H1 (cell line): ENCODE measurements at regions not wholly inside any gene's neighbourhood (a gene's known extent, or its start where the extent isn't known, plus 50 kb on each side); places are given as distances from the start of the nearest gene placed in this dataset.

ENCODE experiments used
- CTCF ChIA-PET: fragments of 300-600 bp; sonication (Branson Sonifier 250); formaldehyde crosslinking; loops from one replicate; lab custom pipeline; 2021; ENCODE audit not compliant: partially characterized antibody; lab: Charles Lee
- POLR2A ChIA-PET: fragments of 300-600 bp; sonication (Branson Sonifier 250); formaldehyde crosslinking; loops from one replicate; lab custom pipeline; 2021; ENCODE audit warnings: inconsistent platforms; ENCODE audit not compliant: partially characterized antibody; lab: Charles Lee
- DNase-seq, 2 experiments: peaks; one replicate each; pipeline versions ENCODE4 v3.0.0 to v3.0.0-alpha.2; 2010 to 2022; ENCODE audit warnings: low spot score in 2 of 2, low read depth in 1 of 2, mixed read lengths in 1 of 2
- FAIRE-seq: peaks from 2 replicates; lab custom pipeline; 2011; peaks lifted over from hg19 to GRCh38; lab: Jason Lieb, UNC
- H2AFZ ChIP-seq: 2 replicates; pipeline ENCODE4 v1.8.1; 2012; ENCODE audit warnings: low read length, inconsistent platforms
- H2AK5ac ChIP-seq: 2 replicates; pipeline ENCODE4 v1.6.1; 2013; ENCODE audit warnings: low read depth, low read length
- H2BK120ac ChIP-seq: replicated peaks from 2 replicates; pipeline ENCODE3; 2013; ENCODE audit warnings: low read depth, low read length, inconsistent platforms
- H2BK12ac ChIP-seq: 2 replicates; pipeline ENCODE4 v1.6.1; 2013; ENCODE audit warnings: low read depth, low read length
- H2BK15ac ChIP-seq: 2 replicates; pipeline ENCODE4 v1.6.1; 2013; ENCODE audit warnings: low read length
- H2BK20ac ChIP-seq: 2 replicates; pipeline ENCODE4 v1.6.1; 2013; ENCODE audit warnings: low read length
- H2BK5ac ChIP-seq: 2 replicates; pipeline ENCODE4 v1.6.1; 2013; ENCODE audit warnings: low read depth, low read length
- H3K14ac ChIP-seq: 2 replicates; pipeline ENCODE4 v1.6.1; 2013; ENCODE audit warnings: inconsistent platforms; ENCODE audit not compliant: insufficient read length
- H3K18ac ChIP-seq: 2 replicates; pipeline ENCODE4 v1.6.1; 2013; ENCODE audit warnings: low read length; ENCODE audit errors: extremely low read depth
- H3K23ac ChIP-seq: 2 replicates; pipeline ENCODE4 v1.6.1; 2013; ENCODE audit warnings: inconsistent platforms; ENCODE audit not compliant: insufficient read length
- H3K23me2 ChIP-seq: 2 replicates; pipeline ENCODE4 v1.6.1; 2013; ENCODE audit warnings: low read depth, low read length
- H3K27ac ChIP-seq: 2 replicates; pipeline ENCODE4 v1.6.1; 2011; ENCODE audit warnings: low read depth, low read length, inconsistent platforms
- H3K27me3 ChIP-seq, 4 experiments: replicated peaks in 1 of 4; 1 replicate in 1 of 4; 2 replicates in 3 of 4; pipeline versions ENCODE4 v1.6.1 to v1.8.1; 2011 to 2013; ENCODE audit warnings: low read length in 3 of 4, mild to moderate bottlenecking in 3 of 4, inconsistent platforms in 2 of 4, mixed read lengths in 2 of 4, moderate library complexity in 1 of 4; ENCODE audit not compliant: control insufficient read depth in 3 of 4, insufficient read depth in 3 of 4; ENCODE audit errors: extremely low read depth in 1 of 4
- H3K36me3 ChIP-seq, 4 experiments: 2 replicates each; pipeline versions ENCODE4 v1.6.1 to v1.8.1; 2011 to 2013; ENCODE audit warnings: mild to moderate bottlenecking in 4 of 4, low read length in 3 of 4, moderate library complexity in 2 of 4, control low read depth in 1 of 4, inconsistent platforms in 1 of 4; ENCODE audit not compliant: insufficient read depth in 4 of 4, control insufficient read depth in 2 of 4
- H3K4ac ChIP-seq: replicated peaks from 2 replicates; pipeline ENCODE3; 2013; ENCODE audit warnings: low read length, low read depth, mixed read lengths, inconsistent platforms; ENCODE audit not compliant: insufficient read length
- H3K4me1 ChIP-seq, 4 experiments: replicated peaks in 1 of 4; 1 replicate in 1 of 4; 2 replicates in 3 of 4; pipeline versions ENCODE4 v1.6.1 to v1.8.1; 2011 to 2013; ENCODE audit warnings: low read length in 3 of 4, inconsistent platforms in 2 of 4, mixed read lengths in 1 of 4; ENCODE audit not compliant: insufficient read depth in 4 of 4, control insufficient read depth in 3 of 4
- H3K4me2 ChIP-seq, 2 experiments: 2 replicates each; pipeline versions ENCODE4 v1.6.1 to v1.8.1; 2011 to 2013; ENCODE audit warnings: low read depth in 2 of 2, low read length in 2 of 2, control low read depth in 1 of 2, inconsistent platforms in 1 of 2, mild to moderate bottlenecking in 1 of 2; ENCODE audit not compliant: insufficient read depth in 1 of 2
- H3K4me3 ChIP-seq, 4 experiments: fragments of 200-600, 300-600 bp in 1 of 4; sonication (generic), shearing (Covaris generic), sonication (Bioruptor Twin) in 1 of 4; 2 replicates each; pipeline versions ENCODE4 v1.5.1 to v1.8.1; 2011 to 2016; ENCODE audit warnings: low read length in 4 of 4, low read depth in 3 of 4, control low read depth in 2 of 4, inconsistent platforms in 2 of 4, mild to moderate bottlenecking in 2 of 4, mixed read lengths in 1 of 4, moderate library complexity in 1 of 4; ENCODE audit not compliant: insufficient read depth in 2 of 4; ENCODE audit errors: extremely low read depth in 1 of 4
- H3K56ac ChIP-seq: replicated peaks from 2 replicates; pipeline ENCODE3; 2013; ENCODE audit warnings: low read depth, mild to moderate bottlenecking, mixed read lengths, low read length, inconsistent platforms; ENCODE audit not compliant: insufficient read length
- H3K79me1 ChIP-seq: 2 replicates; pipeline ENCODE4 v1.6.1; 2013; ENCODE audit warnings: low read depth, low read length, control low read depth
- H3K79me2 ChIP-seq, 2 experiments: 2 replicates each; pipeline versions ENCODE4 v1.6.1 to v1.8.1; 2012 to 2013; ENCODE audit warnings: low read length in 2 of 2, mild to moderate bottlenecking in 2 of 2, inconsistent platforms in 1 of 2; ENCODE audit not compliant: insufficient read depth in 2 of 2, control insufficient read depth in 1 of 2
- H3K9ac ChIP-seq, 4 experiments: replicated peaks in 1 of 4; 1 replicate in 1 of 4; 2 replicates in 3 of 4; pipeline versions ENCODE4 v1.6.1 to v1.8.1; 2011 to 2013; ENCODE audit warnings: low read depth in 3 of 4, low read length in 3 of 4, control low read depth in 2 of 4, mild to moderate bottlenecking in 2 of 4, moderate library complexity in 2 of 4, inconsistent platforms in 1 of 4; ENCODE audit errors: extremely low read depth in 1 of 4
- H3K9me3 ChIP-seq, 2 experiments: 2 replicates each; pipeline versions ENCODE4 v1.6.1 to v1.8.1; 2012 to 2013; ENCODE audit warnings: mild to moderate bottlenecking in 2 of 2, moderate library complexity in 2 of 2, control low read depth in 1 of 2, inconsistent platforms in 1 of 2, low read depth in 1 of 2, low read length in 1 of 2, mixed read lengths in 1 of 2; ENCODE audit not compliant: insufficient read depth in 2 of 2
- H4K20me1 ChIP-seq, 2 experiments: replicated peaks in 1 of 2; 2 replicates each; pipeline versions ENCODE3 to v1.8.1; 2011 to 2013; ENCODE audit warnings: inconsistent platforms in 2 of 2, low read length in 2 of 2, mild to moderate bottlenecking in 1 of 2; ENCODE audit not compliant: insufficient read depth in 2 of 2, control insufficient read depth in 1 of 2
- H4K5ac ChIP-seq: 2 replicates; pipeline ENCODE4 v1.6.1; 2013; ENCODE audit warnings: low read length, low read depth, mixed read lengths, inconsistent platforms; ENCODE audit not compliant: insufficient read length
- H4K8ac ChIP-seq: 2 replicates; pipeline ENCODE4 v1.8.0; 2013; ENCODE audit warnings: mild to moderate bottlenecking, moderate library complexity, low read length, inconsistent platforms; ENCODE audit not compliant: insufficient read depth; ENCODE audit errors: extremely low read depth
- H4K91ac ChIP-seq: replicated peaks from 2 replicates; pipeline ENCODE3; 2013; ENCODE audit warnings: low read length, mixed read lengths, inconsistent platforms; ENCODE audit not compliant: insufficient read length
- KDM5A ChIP-seq: fragments of 200-600 bp; IDR thresholded peaks from 2 replicates; pipeline ENCODE4 v1.7.1; 2012; ENCODE audit warnings: mild to moderate bottlenecking, low read length, inconsistent platforms, mixed read lengths
- WGBS, 2 experiments: shearing (Covaris generic) in 1 of 2; methylation state at CpG; one replicate each; pipeline versions ENCODE4 v1.1.6 to v1.1.7; 2013 to 2015; ENCODE audit warnings: low lambda C conversion rate in 2 of 2, mixed read lengths in 2 of 2, inconsistent platforms in 1 of 2, low coverage in 1 of 2, missing lambda C conversion rate in 1 of 2; ENCODE audit not compliant: insufficient replicate concordance in 2 of 2, insufficient coverage in 1 of 2, insufficient read length in 1 of 2; ENCODE audit errors: extremely low coverage in 1 of 2, missing lambda C conversion rate in 1 of 2; 5-methylcytosine and 5-hydroxymethylcytosine counted together

DNA sequence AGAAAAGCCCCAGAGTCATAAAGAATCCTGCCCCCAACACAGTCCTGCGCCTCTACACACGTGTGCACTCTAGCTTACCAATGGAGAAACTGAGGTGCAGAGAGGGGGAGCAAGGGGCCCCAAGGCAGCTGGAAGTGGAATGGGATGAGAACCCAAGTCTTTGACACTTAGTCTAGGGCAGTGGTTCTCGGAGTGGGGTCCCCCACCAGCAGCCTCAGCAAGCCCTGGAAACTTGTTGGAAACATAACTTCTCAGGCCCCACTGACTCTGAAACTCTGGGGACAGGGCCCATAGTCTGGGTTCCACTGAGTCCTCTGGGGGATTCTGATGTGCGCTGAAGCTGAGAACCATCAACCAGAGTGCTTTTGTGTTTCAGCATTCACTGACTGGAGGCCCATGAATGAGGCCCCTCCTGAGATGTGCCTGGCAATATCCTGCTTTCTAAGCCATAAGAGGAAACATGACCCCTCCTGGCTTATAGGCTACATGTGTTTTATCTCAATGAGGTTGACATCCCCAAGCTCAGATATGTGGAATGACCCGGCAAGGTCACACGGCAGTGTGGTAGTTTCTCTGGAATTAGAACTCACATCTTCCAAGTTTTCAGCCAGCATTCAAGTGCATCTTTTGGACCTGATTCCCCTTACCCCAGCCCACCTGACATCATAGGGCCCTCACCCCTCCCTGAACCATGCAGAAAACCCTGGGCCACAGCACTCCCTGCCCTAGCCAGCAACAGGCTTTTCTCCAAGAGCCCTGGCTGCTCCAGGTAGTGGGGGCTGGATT lies 147.3 kb upstream of the PCBD1 start:
- Histone ChIP-seq H4K20me1 (no peaks in the 10 kb centered on the region), H3K9ac (no peak overlapping the region), H3K56ac (no peak overlapping the region), H3K4me3 (no peak overlapping the region), H2BK12ac (no peak overlapping the region), H3K4me1 (no peaks in the 10 kb centered on the region), H2AFZ (no peak overlapping the region), H3K79me1 (no peaks in the 10 kb centered on the region), H3K18ac (no peak overlapping the region), H3K9me3 (no peaks in the 10 kb centered on the region), H2BK120ac (no peak overlapping the region), H2BK5ac (no peak overlapping the region), H3K23me2 (peaks cover 5% of the 10 kb centered on the region; the same call in 1 of the 2 replicates), H3K27me3 (no peaks in the 10 kb centered on the region; a peak in 1 of 7 replicates), H3K79me2 (no peaks in the 10 kb centered on the region), H2BK20ac (no peak overlapping the region), H4K5ac (no peak overlapping the region), H4K91ac (no peak overlapping the region), H3K36me3 (no peaks in the 10 kb centered on the region), H4K8ac (no peak overlapping the region), H2AK5ac (no peak overlapping the region), H3K14ac (no peak overlapping the region), H3K23ac (no peak overlapping the region), H3K27ac (no peak overlapping the region), H2BK15ac (no peak overlapping the region), H3K4me2 (no peak overlapping the region), H3K4ac (no peak overlapping the region)
- ChIA-PET POLR2A (no interaction called here), CTCF (interaction anchor here (0.7 to 5.4 kb wide), 9 partner anchors 15 to 225 kb away, joined by 3 to 31 read pairs (median 3); no protein-coding TSS in a partner anchor)
- FAIRE-seq (no peak), DNase-seq (no peak)
- 76% methylated on average over 6 of the region's 6 CpGs; no CpG with 5 or more reads in 1 of the 2 experiments for WGBS, 2 experiments
- TF ChIP-seq KDM5A: no peak
